ENCODE measurements at regions not wholly inside any gene's neighbourhood (a gene's known extent, or its start where the extent isn't known, plus 50 kb on each side); places are given as distances from the start of the nearest gene placed in this dataset.
"Not testable (repeated sequence)": the region's sequence is repeated elsewhere in the genome, so short reads cannot be mapped to it uniquely, and the experiment has no call there.

GRCh38 chrX:1903236-1903935 lies 288.5 kb downstream of the ASMT start:
- no peak for DNase-seq (ENCODE audit: low read depth in 1 of 2, low spot score in 1 of 2)
- Histone ChIP-seq H3K27ac (replicated peaks) (no peak overlapping the region), H3K4me3 (replicated peaks; ENCODE audit: insufficient read depth, low read length) (no peak overlapping the region), H3K27me3 (ENCODE audit: insufficient read depth, poor library complexity, severe bottlenecking) (no peaks in the 10 kb centered on the region)
- TF ChIP-seq POLR2AphosphoS5 (IDR thresholded peaks at IDR 0.05; ENCODE audit: low read depth) (no peak), CTCF (IDR thresholded peaks at IDR 0.05; ENCODE audit: insufficient read depth, low read length) (no peak), SPI1 (IDR thresholded peaks at IDR 0.05; ENCODE audit: borderline replicate concordance, low read depth) (no peak), GABPA (IDR thresholded peaks at IDR 0.05; ENCODE audit: low read depth) (no peak), REST (IDR thresholded peaks at IDR 0.05; ENCODE audit: insufficient replicate concordance, low read depth) (no peak)

- Histone ChIP-seq H3K4me3 (replicated peaks; ENCODE audit: insufficient read depth, low read length) (no peak overlapping the region), H3K27me3 (ENCODE audit: insufficient read depth, poor library complexity, severe bottlenecking) (no peaks in the 10 kb centered on the region), H3K27ac (replicated peaks) (no peak overlapping the region)
- no peak for TF ChIP-seq SPI1 (IDR thresholded peaks at IDR 0.05; ENCODE audit: borderline replicate concordance, low read depth)
- no peak for TF ChIP-seq GABPA (IDR thresholded peaks at IDR 0.05; ENCODE audit: low read depth)
- no peak for TF ChIP-seq REST (IDR thresholded peaks at IDR 0.05; ENCODE audit: insufficient replicate concordance, low read depth)
- no peak for TF ChIP-seq POLR2AphosphoS5 (IDR thresholded peaks at IDR 0.05; ENCODE audit: low read depth)
- TF ChIP-seq CTCF (IDR thresholded peaks at IDR 0.05; ENCODE audit: insufficient read depth, low read length), result no peak
- no peak for DNase-seq (ENCODE audit: low read depth in 1 of 2, low spot score in 1 of 2)
Observed at GRCh38 chrX:1904663-1905218, 289.9 kb downstream of the ASMT start.

GRCh38 chrX:1906028-1906427 lies 291.2 kb downstream of the ASMT start:
- no peaks in the 10 kb centered on the region for H3K27me3 ChIP-seq (ENCODE audit: insufficient read depth, poor library complexity, severe bottlenecking)
- no peak for DNase-seq (ENCODE audit: low read depth in 1 of 2, low spot score in 1 of 2)
- no peak overlapping the region for H3K4me3 ChIP-seq (replicated peaks; ENCODE audit: insufficient read depth, low read length)
- H3K27ac ChIP-seq (replicated peaks), result no peak overlapping the region
- no peak for TF ChIP-seq CTCF (IDR thresholded peaks at IDR 0.05; ENCODE audit: insufficient read depth, low read length)
- no peak for TF ChIP-seq POLR2AphosphoS5 (IDR thresholded peaks at IDR 0.05; ENCODE audit: low read depth)
- TF ChIP-seq GABPA (IDR thresholded peaks at IDR 0.05; ENCODE audit: low read depth), result no peak
- no peak for TF ChIP-seq SPI1 (IDR thresholded peaks at IDR 0.05; ENCODE audit: borderline replicate concordance, low read depth)

GRCh38 chrX:1908996-1909395 lies 294.1 kb downstream of the ASMT start:
- not testable (repeated sequence) for DNase-seq (ENCODE audit: low read depth in 1 of 2, low spot score in 1 of 2); H3K4me3 ChIP-seq (replicated peaks; ENCODE audit: insufficient read depth, low read length); H3K27me3 ChIP-seq (ENCODE audit: insufficient read depth, poor library complexity, severe bottlenecking); H3K27ac ChIP-seq (replicated peaks)
